ENCODE measurements at regions not wholly inside any gene's neighbourhood (a gene's known extent, or its start where the extent isn't known, plus 50 kb on each side); places are given as distances from the start of the nearest gene placed in this dataset.

DNA sequence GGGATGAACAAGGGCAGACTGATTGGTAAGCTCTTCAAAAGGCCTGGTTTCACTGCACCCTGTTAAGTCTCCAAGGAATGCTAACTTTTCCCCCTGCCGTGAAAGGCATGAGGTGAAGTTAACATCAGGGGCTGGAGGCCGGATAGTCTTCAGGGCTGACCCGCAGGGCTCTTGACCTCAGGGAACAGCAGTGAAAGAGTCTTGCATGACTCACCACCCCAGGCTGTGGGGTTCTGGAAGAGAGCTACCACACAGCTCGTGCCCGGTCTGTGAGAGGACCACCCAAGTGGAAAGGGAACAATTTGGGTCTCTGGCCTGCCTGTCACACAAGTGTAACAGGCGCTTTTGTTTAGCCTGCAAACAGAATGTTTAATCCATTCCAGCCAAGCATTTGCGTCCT, 504.9 kb downstream of the EDEM1 start:
- ChIA-PET CTCF (ENCODE audit: low intra/inter-chr PET ratio) (no interaction called here), POLR2A (interaction anchor here (0.6 to 0.7 kb wide), 2 partner anchors 16 to 143 kb away, joined by 3 read pairs; no protein-coding TSS in a partner anchor)
- ATAC-seq: no peak
- Histone ChIP-seq H3K9ac (ENCODE audit: insufficient read depth in 1 of 2, low read depth in 2 of 2, low read length in 2 of 2) (no peak overlapping the region), H3K79me2 (ENCODE audit: control insufficient read depth, insufficient read depth, low read length) (no peaks in the 10 kb centered on the region), H3K4me3 (no peak overlapping the region), H3K9me1 (ENCODE audit: control insufficient read depth, insufficient read depth, low read length) (no peaks in the 10 kb centered on the region), H3K27me3 (ENCODE audit: control insufficient read depth in 2 of 2, insufficient read depth in 2 of 2, low read length in 2 of 2) (no peaks in the 10 kb centered on the region), H3K9me3 (replicated peaks; ENCODE audit: control insufficient read depth, insufficient read depth, low read depth, low read length) (no peaks in the 10 kb centered on the region), H3K36me3 (ENCODE audit: control insufficient read depth, insufficient read depth, low read length) (no peaks in the 10 kb centered on the region), H3K4me2 (ENCODE audit: insufficient read depth, low read length) (no peak overlapping the region), H3K4me1 (replicated peaks in 1 of 2; ENCODE audit: control insufficient read depth in 2 of 2, insufficient read depth in 2 of 2, low read length in 2 of 2) (no peaks in the 10 kb centered on the region), H3K27ac (ENCODE audit: extremely low read depth, low read depth, low read length) (no peak overlapping the region), H2AFZ (ENCODE audit: low read depth, low read length) (no peak overlapping the region), H4K20me1 (replicated peaks; ENCODE audit: control insufficient read depth, insufficient read depth, low read length) (no peaks in the 10 kb centered on the region)
- DNase-seq (ENCODE audit: extremely low read depth in 1 of 4, low spot score in 3 of 4): no peak
- intact Hi-C loops (cut with micrococcal nuclease) (no loop called here), in situ Hi-C loops (cut with MboI) (no loop called here)
- no TSS peak for BruUV-seq (replicated peaks)
- whole genome bisulfite sequencing (ENCODE audit: insufficient coverage, low coverage, missing lambda C conversion rate): 16% methylated on average over 7 of the region's 7 CpGs
- FAIRE-seq: no peak
- TF ChIP-seq BDP1 (IDR thresholded peaks at IDR 0.05; ENCODE audit: insufficient read depth, insufficient read length): no peak
- TF ChIP-seq, protein P1, sequence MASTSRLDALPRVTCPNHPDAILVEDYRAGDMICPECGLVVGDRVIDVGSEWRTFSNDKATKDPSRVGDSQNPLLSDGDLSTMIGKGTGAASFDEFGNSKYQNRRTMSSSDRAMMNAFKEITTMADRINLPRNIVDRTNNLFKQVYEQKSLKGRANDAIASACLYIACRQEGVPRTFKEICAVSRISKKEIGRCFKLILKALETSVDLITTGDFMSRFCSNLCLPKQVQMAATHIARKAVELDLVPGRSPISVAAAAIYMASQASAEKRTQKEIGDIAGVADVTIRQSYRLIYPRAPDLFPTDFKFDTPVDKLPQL (IDR thresholded peaks at IDR 0.05; ENCODE audit: extremely low read depth, insufficient read length): no peak
- no peak for TF ChIP-seq HBP1 (CRISPR knock-in tag; IDR thresholded peaks at IDR 0.05)
- TF ChIP-seq, protein P2, sequence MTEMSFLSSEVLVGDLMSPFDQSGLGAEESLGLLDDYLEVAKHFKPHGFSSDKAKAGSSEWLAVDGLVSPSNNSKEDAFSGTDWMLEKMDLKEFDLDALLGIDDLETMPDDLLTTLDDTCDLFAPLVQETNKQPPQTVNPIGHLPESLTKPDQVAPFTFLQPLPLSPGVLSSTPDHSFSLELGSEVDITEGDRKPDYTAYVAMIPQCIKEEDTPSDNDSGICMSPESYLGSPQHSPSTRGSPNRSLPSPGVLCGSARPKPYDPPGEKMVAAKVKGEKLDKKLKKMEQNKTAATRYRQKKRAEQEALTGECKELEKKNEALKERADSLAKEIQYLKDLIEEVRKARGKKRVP (CRISPR knock-in tag; IDR thresholded peaks at IDR 0.05): no peak
- no peak for TF ChIP-seq JUN (IDR thresholded peaks at IDR 0.05; ENCODE audit: borderline replicate concordance, low read depth, low read length)
- no peak for TF ChIP-seq JUN (CRISPR knock-in tag; IDR thresholded peaks at IDR 0.05; ENCODE audit: borderline replicate concordance)
- no peak for TF ChIP-seq NEUROD1 (IDR thresholded peaks at IDR 0.05; ENCODE audit: borderline replicate concordance, low read depth, low read length, partially characterized antibody)
- no peak for TF ChIP-seq NCOA4 (IDR thresholded peaks at IDR 0.05; ENCODE audit: partially characterized antibody)
- no peak for TF ChIP-seq FOXJ2 (tag; IDR thresholded peaks at IDR 0.05)
- no peak for TF ChIP-seq MAFG (tag; conservative IDR thresholded peaks at IDR 0.05)
- TF ChIP-seq FOXK1 (CRISPR knock-in tag; IDR thresholded peaks at IDR 0.05; ENCODE audit: borderline replicate concordance): no peak
- TF ChIP-seq EZH2 (IDR thresholded peaks at IDR 0.05; ENCODE audit: borderline replicate concordance, low read depth, low read length): no peak
- no peak for TF ChIP-seq MED1 (CRISPR knock-in tag; IDR thresholded peaks at IDR 0.05; ENCODE audit: borderline replicate concordance)
- no peak for TF ChIP-seq STAT6 (CRISPR knock-in tag; IDR thresholded peaks at IDR 0.05)
- no peak for TF ChIP-seq HDAC3 (IDR thresholded peaks at IDR 0.05; ENCODE audit: borderline replicate concordance, partially characterized antibody)
- no peak for TF ChIP-seq PRPF4 (IDR thresholded peaks at IDR 0.05; ENCODE audit: insufficient read depth, low read depth, low read length, poor library complexity, severe bottlenecking)
- TF ChIP-seq ZNF583 (CRISPR knock-in tag; IDR thresholded peaks at IDR 0.05): no peak
- no peak for TF ChIP-seq NR3C1 (CRISPR knock-in tag; IDR thresholded peaks at IDR 0.05)
- TF ChIP-seq, protein P3, sequence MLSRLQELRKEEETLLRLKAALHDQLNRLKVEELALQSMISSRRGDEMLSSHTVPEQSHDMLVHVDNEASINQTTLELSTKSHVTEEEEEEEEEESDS (CRISPR knock-in tag; IDR thresholded peaks at IDR 0.05): no peak
